CD4-positive, alpha-beta T cell (primary cell): ENCODE measurements at regions not wholly inside any gene's neighbourhood (a gene's known extent, or its start where the extent isn't known, plus 50 kb on each side); places are given as distances from the start of the nearest gene placed in this dataset.

Experiments
- ATAC-seq: fragments of 200-7000 bp; cut with Tn5 transposase; one replicate; pipeline ENCODE4 v1.10.0; 2022; ENCODE audit warnings: mild to moderate bottlenecking; ENCODE audit not compliant: poor library complexity
- CTCF ChIA-PET: fragments of 350-600 bp; sonication (Branson Sonifier 250); formaldehyde crosslinking; loops from one replicate; lab custom pipeline; 2021; ENCODE audit warnings: antibody characterized with exemption, inconsistent platforms; lab: Charles Lee
- POLR2A ChIA-PET: fragments of 350-600 bp; sonication (Branson Sonifier 250); formaldehyde crosslinking; loops from one replicate; lab custom pipeline; 2021; ENCODE audit warnings: antibody characterized with exemption, inconsistent platforms; lab: Charles Lee
- DNase-seq, 14 experiments: peaks; one replicate each; pipeline ENCODE4 v3.0.0-alpha.2; 2013 to 2020; ENCODE audit warnings: mixed read lengths in 2 of 14
- H3K27ac ChIP-seq, 2 donors: one replicate each; pipeline versions ENCODE4 v1.5.1 to v1.7.0; 2013; ENCODE audit warnings: low read length in 2 of 2, low read depth in 1 of 2, mild to moderate bottlenecking in 1 of 2
- H3K27me3 ChIP-seq, 2 experiments: 1 replicate in 1 of 2; 2 replicates in 1 of 2; pipeline versions ENCODE4 v1.6.1 to v1.7.0; 2013; ENCODE audit warnings: low read length in 2 of 2, control low read depth in 1 of 2, mild to moderate bottlenecking in 1 of 2, moderate library complexity in 1 of 2; ENCODE audit not compliant: insufficient read depth in 2 of 2, control insufficient read depth in 1 of 2
- H3K36me3 ChIP-seq: one replicate; pipeline ENCODE4 v1.6.1; 2013; ENCODE audit warnings: low read length, control low read depth; ENCODE audit not compliant: insufficient read depth
- H3K4me1 ChIP-seq: one replicate; pipeline ENCODE4 v1.6.1; 2013; ENCODE audit warnings: low read length, control low read depth; ENCODE audit not compliant: insufficient read depth
- H3K4me3 ChIP-seq: one replicate; pipeline ENCODE4 v1.5.1; 2013; ENCODE audit warnings: mild to moderate bottlenecking, low read length, moderate library complexity
- H3K9me3 ChIP-seq, 2 experiments: 1 replicate in 1 of 2; 2 replicates in 1 of 2; pipeline versions ENCODE4 v1.6.1 to v1.7.0; 2013; ENCODE audit warnings: low read length in 2 of 2, mild to moderate bottlenecking in 2 of 2, control low read depth in 1 of 2, moderate library complexity in 1 of 2; ENCODE audit not compliant: control insufficient read depth in 1 of 2, insufficient read depth in 1 of 2
- H3K27ac Mint-ChIP-seq: one replicate; pipeline ENCODE4 v1.8.0; 2020; ENCODE audit warnings: mixed read lengths
- H3K27me3 Mint-ChIP-seq: one replicate; pipeline ENCODE4 v1.8.0; 2021; ENCODE audit warnings: mixed read lengths
- H3K36me3 Mint-ChIP-seq: one replicate; pipeline ENCODE4 v1.8.0; 2021; ENCODE audit warnings: low read depth, mixed read lengths
- H3K4me1 Mint-ChIP-seq: one replicate; pipeline ENCODE4 v1.8.0; 2021; ENCODE audit warnings: low read depth, mixed read lengths
- H3K4me3 Mint-ChIP-seq: one replicate; pipeline ENCODE4 v1.8.0; 2020; ENCODE audit warnings: mild to moderate bottlenecking, mixed read lengths
- H3K9me3 Mint-ChIP-seq: one replicate; pipeline ENCODE4 v1.8.0; 2020; ENCODE audit warnings: mixed read lengths
- intact Hi-C, 2 experiments: fragments of 100-400 bp; cut with DNase I in 1 of 2; cut with micrococcal nuclease in 1 of 2; formaldehyde crosslinking; loops; one replicate each; pipeline versions ENCODE4 v1.15.1 to v1.9.0; 2023 to 2025; cut with DNase I, micrococcal nuclease
- TF ChIP-seq, protein P1 (sequence below): fragments of 200-600 bp; IDR thresholded peaks from one replicate; pipeline ENCODE4 v1.8.0; 2022; ENCODE audit warnings: antibody characterized with exemption, mild to moderate bottlenecking

DNA sequence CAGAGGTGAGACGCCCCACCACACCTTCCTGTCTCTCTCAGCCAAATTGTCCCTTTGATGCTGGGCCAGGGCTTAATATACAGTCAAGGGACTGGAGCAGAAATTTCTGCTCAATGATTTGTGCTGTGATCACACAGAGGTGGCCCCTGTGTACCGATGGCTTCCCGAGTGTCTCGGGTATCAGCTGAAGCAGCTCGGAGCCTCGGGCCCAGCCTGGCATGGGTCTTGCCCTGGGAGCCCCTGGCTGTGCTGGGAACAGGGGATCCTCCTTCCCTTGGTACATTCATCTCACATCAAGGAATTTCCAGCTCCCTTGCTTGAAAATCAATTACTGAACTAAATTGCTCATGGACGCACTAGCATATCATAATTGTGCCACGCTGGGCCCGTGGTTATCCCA is 148.8 kb upstream of the C1orf174 start:
- H3K27me3 ChIP-seq, result peaks cover 0 to 3% of the 10 kb centered on the region in 2 experiments
- H3K27ac ChIP-seq, result no peak overlapping the region
- no peak overlapping the region for H3K4me3 Mint-ChIP-seq
- ChIA-PET POLR2A (no interaction called here), CTCF (no interaction called here)
- no peak overlapping the region for H3K4me3 ChIP-seq
- H3K9me3 ChIP-seq, result peaks cover 0 to 4% of the 10 kb centered on the region in 2 experiments
- intact Hi-C loops, result no loop called here
- H3K36me3 Mint-ChIP-seq, result no peaks in the 10 kb centered on the region
- DNase-seq, result no peak
- no peaks in the 10 kb centered on the region for H3K4me1 Mint-ChIP-seq
- H3K27me3 Mint-ChIP-seq, result peaks cover 19% of the 10 kb centered on the region
- no peaks in the 10 kb centered on the region for H3K36me3 ChIP-seq
- TF ChIP-seq, protein P1, sequence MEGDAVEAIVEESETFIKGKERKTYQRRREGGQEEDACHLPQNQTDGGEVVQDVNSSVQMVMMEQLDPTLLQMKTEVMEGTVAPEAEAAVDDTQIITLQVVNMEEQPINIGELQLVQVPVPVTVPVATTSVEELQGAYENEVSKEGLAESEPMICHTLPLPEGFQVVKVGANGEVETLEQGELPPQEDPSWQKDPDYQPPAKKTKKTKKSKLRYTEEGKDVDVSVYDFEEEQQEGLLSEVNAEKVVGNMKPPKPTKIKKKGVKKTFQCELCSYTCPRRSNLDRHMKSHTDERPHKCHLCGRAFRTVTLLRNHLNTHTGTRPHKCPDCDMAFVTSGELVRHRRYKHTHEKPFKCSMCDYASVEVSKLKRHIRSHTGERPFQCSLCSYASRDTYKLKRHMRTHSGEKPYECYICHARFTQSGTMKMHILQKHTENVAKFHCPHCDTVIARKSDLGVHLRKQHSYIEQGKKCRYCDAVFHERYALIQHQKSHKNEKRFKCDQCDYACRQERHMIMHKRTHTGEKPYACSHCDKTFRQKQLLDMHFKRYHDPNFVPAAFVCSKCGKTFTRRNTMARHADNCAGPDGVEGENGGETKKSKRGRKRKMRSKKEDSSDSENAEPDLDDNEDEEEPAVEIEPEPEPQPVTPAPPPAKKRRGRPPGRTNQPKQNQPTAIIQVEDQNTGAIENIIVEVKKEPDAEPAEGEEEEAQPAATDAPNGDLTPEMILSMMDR, result no peak
- H3K27ac Mint-ChIP-seq, result no peak overlapping the region
- ATAC-seq, result no peak
- H3K9me3 Mint-ChIP-seq, result no peaks in the 10 kb centered on the region
- H3K4me1 ChIP-seq, result peaks cover 4% of the 10 kb centered on the region

DNA sequence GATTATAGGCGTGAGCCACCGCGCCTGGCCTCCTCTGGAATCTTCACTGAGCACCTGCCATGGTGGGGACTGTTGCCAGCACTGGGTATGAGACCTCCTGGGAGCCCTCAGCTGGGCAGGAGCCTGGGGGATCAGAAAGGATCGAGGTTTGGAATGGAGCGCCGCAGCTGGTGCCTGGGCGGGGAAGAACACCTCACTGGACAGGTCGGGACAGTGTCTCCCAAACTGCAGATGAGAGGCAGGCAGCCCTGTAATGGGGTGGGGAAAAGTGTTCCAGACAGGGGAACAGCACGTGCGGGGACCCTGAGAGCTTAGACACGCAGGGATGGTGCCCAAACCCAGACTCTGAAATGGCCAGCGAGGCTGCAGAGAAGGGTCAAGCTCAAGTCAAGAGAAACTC is 150.9 kb upstream of the C1orf174 start:
- Mint-ChIP-seq H3K4me3 (no peak overlapping the region), H3K36me3 (no peaks in the 10 kb centered on the region)
- H3K4me3 ChIP-seq, result no peak overlapping the region

DNA sequence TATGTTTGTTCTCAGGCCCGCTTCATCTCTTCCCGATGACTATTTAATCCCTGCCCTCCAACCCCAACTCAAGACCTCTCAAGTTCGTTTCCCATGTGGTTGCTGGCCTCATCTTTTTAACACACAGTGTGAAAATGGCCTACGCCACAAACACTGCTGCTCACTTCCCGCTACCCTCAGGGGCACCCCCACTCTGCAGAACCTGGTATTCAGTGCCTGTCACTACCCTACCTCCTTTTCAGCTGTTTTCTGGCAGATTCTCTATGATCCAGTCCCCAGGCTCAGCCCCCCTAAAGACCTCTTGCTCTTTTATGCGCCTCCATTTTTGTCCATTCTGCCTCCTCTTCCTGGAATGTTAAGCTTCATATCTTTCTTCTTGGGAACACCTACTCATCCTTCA is 152.6 kb upstream of the C1orf174 start:
- POLR2A ChIA-PET, result no interaction called here

More for the DNA sequence above, 150.9 kb upstream of the C1orf174 start:
- ATAC-seq (no peak), DNase-seq (no peak)
- POLR2A ChIA-PET, result no interaction called here
- Histone ChIP-seq H3K36me3 (no peaks in the 10 kb centered on the region), H3K27ac (no peak overlapping the region), H3K9me3 (peaks cover 0 to 8% of the 10 kb centered on the region in 2 experiments), H3K4me1 (peaks cover 4% of the 10 kb centered on the region), H3K27me3 (peaks cover 0 to 5% of the 10 kb centered on the region in 2 experiments)
- H3K9me3 Mint-ChIP-seq, result no peaks in the 10 kb centered on the region
- peaks cover 14% of the 10 kb centered on the region for H3K27me3 Mint-ChIP-seq
- intact Hi-C loops, result no loop called here
- H3K4me1 Mint-ChIP-seq, result no peaks in the 10 kb centered on the region
- TF ChIP-seq, protein P1, result no peak
- no peak overlapping the region for H3K27ac Mint-ChIP-seq
- CTCF ChIA-PET, result no interaction called here

More for the DNA sequence above, 152.6 kb upstream of the C1orf174 start:
- no peak overlapping the region for H3K27ac ChIP-seq
- DNase-seq (no peak), ATAC-seq (no peak)
- no peak overlapping the region for H3K4me3 ChIP-seq
- Mint-ChIP-seq H3K36me3 (no peaks in the 10 kb centered on the region), H3K27ac (no peak overlapping the region), H3K27me3 (peaks cover 7% of the 10 kb centered on the region), H3K4me1 (no peaks in the 10 kb centered on the region), H3K4me3 (no peak overlapping the region), H3K9me3 (no peaks in the 10 kb centered on the region)
- H3K36me3 ChIP-seq, result no peaks in the 10 kb centered on the region
- peaks cover 0 to 8% of the 10 kb centered on the region in 2 experiments for H3K9me3 ChIP-seq
- TF ChIP-seq, protein P1, result no peak
- intact Hi-C loops, result no loop called here
- CTCF ChIA-PET, result no interaction called here
- H3K27me3 ChIP-seq, result peaks cover 0 to 5% of the 10 kb centered on the region in 2 experiments
- no peaks in the 10 kb centered on the region for H3K4me1 ChIP-seq
